Colon (tissue), 2 donors: ENCODE measurements at regions not wholly inside any gene's neighbourhood (a gene's known extent, or its start where the extent isn't known, plus 50 kb on each side); places are given as distances from the start of the nearest gene placed in this dataset.
"Not testable (repeated sequence)": the region's sequence is repeated elsewhere in the genome, so short reads cannot be mapped to it uniquely, and the experiment has no call there.

Source experiments
- FAIRE-seq: peaks from 2 replicates; lab custom pipeline; 2012; peaks lifted over from hg19 to GRCh38; lab: Jason Lieb, UNC
- donor health status: control.
- donor health status: control.

DNA sequence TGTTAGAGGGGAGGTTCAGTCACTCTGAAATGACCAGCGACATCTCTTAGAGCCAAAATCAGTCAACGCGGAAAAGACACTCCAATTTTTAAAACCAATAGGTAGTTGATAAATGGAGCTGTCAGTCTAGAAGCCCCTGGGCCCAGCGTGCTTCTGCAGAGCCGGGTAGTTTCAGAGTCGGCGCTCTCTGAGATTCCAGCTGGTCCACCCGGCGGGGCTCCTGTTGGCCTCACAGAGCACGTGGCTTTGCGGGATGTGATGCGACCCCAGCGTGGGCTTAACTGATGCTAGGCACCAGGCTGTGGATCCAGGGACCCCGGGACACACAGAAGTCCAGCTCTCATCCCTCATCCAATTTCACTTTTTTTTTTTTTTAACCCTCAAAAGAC lies 245.9 kb downstream of the BCL2L11 start:
- FAIRE-seq, result not testable (repeated sequence)

DNA sequence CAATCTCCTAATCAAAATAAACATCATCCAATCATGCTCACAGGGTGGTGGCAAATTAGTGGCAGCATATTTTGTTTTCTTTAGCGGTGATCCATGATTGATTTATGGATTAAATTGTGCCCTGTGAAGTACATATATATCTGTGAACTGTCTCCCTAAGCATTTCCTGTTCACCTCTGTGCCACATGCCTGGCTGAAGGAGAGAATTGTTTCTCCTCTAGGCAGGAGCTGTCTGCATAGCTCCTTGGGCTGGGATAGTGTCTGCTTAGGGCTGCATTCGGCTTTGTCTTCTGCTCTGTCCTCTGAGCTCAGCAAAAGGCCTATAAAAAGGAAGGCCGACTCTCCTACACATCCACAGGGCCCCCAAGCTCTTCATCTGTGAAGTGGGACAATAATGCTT lies 246.4 kb downstream of the BCL2L11 start:
- FAIRE-seq, result not testable (repeated sequence)

DNA sequence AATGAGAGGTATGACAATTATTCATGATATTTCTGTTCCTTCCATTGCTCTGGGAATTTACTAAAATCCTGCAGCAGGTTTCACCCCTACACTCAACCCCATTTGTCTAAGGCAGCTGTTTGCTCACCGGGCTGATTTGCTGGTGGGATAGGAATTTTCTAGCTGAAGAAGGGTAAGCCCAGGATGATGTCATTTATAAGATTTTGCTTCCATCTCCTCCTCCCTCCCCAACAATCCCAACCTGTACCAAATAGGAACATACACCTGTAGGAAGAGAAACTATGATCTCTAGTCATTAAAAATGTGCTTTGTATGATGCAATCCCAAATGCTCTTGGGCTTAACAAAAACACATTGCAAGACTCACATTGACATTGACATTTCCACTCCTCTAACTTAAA lies 247.2 kb downstream of the BCL2L11 start:
- FAIRE-seq, result not testable (repeated sequence)

DNA sequence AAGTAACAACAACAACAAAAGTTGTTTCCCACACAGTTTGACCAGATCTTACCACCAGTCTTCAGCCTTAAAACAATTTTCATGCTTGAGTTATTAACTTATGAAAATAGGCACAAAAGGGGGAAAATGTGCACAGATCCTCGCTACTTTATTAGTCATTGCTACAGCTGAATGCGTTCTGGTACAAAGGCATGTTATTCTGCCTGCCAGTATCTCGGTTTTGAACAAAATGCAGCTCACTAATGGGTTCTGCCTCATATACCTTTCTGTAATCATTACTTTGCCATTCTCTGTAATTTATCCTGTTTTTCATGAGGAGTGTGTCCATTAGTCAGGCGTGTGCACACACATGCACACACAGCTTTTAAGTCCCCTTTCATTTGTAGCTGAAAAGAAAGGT lies 247.6 kb downstream of the BCL2L11 start:
- FAIRE-seq, result not testable (repeated sequence)

DNA sequence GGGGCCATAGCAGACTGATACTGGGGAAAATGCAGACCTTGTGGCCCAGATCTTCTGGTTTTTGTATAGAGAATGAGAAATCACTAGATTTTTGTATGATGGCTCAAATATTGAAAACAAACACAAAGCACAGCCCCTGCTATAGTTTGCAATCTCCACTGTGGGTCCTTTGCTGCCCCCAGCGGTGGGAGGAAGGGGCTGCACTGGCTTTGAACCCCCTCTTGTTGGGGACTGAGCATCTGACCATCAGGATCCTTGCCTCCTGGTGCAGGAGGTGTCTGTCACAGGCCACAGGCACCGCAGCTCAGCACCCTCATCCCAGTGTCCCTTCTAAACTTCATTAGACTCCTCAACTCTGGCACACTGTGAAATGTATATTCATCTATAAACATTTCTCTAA lies 252.3 kb downstream of the BCL2L11 start:
- not testable (repeated sequence) for FAIRE-seq

DNA sequence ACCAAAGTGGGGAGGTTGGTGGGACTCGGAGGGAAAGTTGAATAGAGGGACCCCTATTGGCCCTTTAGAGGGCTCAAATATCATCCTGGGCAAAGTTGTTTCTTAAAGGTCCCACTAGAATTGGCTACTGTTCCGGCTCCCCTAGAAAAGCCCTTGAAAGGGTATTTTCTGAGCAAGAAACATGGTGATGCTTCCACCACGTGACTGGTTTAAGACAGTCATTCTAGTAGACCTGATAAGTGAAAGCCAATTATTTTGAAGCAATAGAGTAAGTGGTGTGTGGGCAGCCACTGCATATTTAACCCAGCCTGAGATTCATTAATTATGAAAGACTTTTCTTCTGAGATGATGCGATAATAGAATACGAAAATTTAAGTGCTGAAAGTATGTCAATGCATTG lies 253.3 kb downstream of the BCL2L11 start:
- not testable (repeated sequence) for FAIRE-seq

DNA sequence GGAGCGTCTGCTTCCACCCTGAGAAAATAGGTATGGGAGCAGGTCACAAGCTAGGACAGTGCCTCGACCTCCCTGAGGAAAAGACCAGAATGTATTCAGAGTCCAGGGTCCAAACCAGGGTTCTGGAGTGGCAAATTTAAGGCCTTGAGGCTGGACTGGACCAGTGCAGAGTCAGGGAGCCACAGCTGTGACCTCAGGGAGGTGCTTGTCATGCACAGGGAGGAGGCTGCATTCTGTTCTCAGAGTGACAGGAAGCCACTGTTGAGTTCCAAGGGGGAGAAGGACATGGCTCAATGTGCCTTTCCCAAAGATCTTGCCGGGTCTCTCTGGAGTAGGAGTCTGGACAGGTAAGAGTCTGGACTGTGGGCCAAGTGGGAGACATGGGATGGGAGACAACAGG lies 254.0 kb downstream of the BCL2L11 start:
- FAIRE-seq, result not testable (repeated sequence)

DNA sequence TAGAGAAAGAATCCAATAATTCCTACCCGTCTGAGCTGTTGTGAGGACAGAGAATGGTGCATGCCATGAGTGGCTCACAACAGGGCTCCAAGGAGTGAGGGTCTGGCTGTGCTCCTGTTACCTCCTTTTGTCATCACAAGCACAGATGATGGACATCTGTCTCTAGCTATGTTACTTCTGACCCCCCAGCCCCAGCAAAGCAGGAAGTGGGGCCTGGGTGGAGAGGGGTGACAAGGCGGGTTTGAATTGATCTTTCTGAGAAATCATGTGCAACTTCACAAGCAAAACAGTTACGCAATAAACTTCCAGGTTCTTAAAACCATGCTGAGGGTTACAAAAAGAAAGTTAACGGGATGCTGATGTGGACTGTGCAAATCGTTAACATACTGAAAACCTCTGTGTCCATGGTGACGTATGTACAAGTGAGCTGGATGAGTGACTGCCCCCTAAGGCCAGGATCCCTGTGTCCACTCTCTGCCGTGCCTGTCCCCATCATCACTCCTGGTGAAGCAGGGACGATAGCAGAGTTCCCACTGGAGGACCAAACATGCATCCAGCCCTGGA lies 254.7 kb downstream of the BCL2L11 start:
- FAIRE-seq, result not testable (repeated sequence)

DNA sequence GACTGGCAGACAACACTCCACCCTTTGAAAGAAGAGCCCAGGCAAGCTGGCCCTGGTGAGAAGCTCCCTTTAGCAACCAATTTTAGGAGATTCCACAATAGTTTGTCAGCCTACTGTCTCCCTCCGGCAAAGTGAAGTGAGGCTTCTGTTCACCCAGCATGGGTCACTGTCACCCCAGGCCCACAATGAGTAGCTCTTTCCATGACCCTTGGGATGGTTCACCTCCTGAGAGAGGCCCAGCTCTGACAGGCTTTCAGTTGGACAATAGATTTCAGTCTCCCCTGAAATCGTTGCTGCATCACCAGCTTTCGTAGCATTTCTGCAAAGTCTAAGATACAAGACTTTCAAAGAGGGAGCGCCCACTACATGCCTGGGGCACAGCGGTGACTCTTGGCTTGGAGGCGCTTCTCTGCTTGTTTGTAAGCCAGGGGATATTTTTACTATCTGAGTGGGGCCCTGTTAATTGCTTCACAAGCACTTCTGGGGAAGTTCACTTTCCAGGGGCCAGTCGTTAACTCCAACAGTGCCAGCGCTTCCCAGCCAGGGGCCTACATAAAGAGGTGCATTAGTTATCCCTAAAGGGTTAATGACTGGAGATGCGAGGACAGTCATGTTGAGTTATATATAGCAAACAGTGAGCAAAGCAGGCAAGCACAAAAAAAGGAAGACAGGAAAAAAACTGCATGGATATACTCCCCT lies 255.7 kb downstream of the BCL2L11 start:
- FAIRE-seq, result not testable (repeated sequence)

DNA sequence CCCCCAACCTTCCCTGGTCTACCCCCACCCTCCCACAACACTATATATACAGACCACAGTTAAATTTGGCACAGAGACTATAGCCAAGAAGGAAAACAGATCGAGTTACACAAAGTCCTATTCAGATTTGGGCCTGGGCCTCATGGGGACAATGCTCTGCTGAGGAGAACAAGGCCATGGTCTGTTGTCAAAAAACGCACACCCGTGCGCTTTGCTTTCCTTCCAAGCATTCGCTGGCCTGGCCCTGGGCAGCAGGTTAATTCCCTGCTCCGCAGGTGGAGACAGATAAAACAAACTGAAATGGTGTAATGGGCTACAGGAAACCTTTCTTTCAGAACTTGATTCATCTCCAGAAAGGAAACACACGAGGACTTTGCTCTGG lies 256.2 kb downstream of the BCL2L11 start:
- FAIRE-seq, result not testable (repeated sequence)

DNA sequence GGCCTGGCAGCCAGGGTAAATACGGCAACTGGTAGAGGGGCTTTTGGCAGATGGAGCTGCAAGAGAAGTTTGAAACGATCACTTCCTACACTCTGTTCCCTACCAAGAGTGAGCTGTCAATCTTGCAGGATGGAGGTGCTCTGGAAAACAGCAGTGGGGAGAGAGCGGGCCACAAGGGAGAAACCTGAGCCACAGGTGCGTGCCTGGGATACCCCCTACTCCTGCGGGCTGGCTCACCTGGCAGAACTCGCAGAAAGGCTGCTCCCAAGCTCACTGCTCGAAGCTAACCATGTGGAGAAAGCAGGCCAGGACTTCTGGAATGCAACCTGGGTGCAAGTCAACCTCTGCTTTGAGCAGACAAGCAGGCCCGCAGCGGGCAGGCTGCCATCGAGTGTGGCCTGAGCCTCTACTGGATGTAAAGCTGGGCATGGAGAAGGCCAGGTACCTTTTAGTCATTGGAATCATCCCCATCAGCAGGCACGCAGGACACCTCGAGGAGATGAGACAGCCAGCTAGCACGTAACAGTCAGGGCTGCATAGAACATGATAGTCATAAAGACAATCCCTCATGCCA lies 256.8 kb downstream of the BCL2L11 start:
- not testable (repeated sequence) for FAIRE-seq

DNA sequence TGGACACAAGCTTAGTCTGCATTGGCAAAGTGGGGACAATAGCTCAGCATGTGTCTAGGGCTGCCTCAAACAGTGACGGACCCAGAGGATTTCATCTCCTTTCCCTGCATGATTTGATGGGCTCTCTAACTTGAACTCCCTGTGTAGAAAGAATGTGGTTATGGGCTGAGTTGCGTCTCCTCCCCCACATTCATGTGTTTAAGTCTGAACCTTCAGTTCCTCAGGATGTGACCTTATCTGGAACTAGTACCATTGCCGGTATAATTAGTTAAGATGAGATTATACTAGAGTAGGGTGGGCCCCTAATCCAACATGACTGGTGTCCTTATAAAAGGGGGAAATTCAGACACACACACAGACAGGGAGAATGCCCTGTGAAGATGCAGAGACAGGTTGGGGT lies 257.6 kb downstream of the BCL2L11 start:
- not testable (repeated sequence) for FAIRE-seq

DNA sequence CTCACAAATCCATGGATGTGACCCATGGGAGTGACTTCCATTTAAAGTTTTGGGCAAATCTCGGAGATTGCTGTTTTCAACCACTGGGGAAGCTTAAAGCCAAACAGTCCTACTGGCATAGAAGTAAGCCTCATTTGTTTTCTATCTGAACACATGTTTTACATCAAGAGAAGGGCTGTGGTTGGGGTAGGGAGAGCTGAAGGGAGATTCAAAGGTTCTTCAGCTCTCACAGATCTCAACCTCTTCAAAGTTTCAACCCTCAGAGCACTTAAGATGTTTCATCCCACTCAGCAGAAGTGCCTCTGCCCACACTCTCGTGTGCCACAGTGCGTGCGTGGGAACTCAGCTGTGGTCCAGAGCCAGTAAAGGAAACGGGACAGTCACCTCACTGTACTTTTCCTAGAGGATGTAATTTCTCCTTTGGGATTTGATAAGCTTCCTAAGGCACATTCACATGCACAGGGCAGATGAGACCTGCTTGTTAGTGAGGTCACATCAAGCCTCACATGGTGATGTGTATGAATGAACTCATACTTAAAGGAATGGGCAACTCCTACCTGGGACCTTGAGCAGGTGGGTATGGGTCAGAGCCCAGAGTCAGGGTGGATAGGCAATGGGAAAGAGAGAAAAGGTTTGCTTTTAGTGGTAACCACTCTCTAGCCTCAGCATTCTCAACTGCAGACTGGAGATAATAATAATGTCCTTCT lies 260.2 kb downstream of the BCL2L11 start:
- FAIRE-seq, result not testable (repeated sequence)

DNA sequence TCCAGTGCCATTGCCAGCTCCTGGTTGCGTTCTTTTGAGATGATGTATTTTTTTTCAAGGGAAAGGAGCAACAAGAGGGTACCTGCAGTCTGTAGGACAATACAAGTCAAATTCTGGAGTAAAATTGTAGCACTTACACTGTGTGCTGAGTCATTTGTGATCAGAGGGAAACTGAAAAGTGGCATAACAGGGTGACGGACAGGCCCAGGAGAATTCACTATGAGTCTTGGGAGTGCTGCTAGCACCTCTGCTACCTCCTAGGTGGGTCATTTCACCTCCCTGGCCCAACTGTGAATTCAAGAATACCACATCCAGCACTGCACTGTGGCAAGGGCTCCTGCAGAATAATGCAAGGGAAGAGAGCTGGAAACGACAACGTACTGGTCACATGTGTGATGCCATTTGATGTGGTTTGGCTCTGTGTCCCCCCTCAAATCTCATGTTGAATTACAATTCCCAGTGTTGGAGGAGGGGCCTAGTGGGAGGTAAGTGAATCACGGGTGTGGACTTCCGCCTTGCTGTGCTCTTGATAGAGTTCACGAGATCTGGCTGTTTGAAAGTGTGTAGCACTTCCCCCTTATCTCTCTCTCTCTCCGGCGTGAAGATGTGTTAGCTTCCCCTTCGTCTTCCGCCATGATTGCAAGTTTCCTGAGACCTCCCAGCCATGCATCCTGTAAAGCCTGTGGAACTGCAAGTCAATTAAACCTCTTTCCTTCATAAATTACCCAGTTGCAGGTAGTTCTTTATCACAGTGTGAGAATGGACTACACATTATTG lies 261.0 kb downstream of the BCL2L11 start:
- FAIRE-seq, result not testable (repeated sequence)

DNA sequence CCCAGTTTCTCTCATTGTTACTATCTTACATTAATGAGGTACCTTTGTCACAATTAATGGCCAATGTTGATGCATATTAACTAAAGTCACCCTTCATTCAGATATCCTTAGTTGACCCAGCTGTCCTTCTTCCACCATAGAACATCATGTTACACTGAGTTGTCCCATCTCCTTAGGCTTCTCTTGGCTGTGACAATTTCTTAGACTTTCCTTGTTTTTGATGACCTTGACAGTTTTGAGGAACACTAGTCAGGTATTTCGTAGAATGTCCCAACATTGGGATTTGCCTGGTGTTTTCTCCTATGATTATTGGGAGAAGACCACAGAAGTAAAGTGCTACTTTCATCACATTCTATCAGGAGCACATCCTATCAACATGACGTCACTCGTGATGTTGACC lies 261.8 kb downstream of the BCL2L11 start:
- not testable (repeated sequence) for FAIRE-seq

DNA sequence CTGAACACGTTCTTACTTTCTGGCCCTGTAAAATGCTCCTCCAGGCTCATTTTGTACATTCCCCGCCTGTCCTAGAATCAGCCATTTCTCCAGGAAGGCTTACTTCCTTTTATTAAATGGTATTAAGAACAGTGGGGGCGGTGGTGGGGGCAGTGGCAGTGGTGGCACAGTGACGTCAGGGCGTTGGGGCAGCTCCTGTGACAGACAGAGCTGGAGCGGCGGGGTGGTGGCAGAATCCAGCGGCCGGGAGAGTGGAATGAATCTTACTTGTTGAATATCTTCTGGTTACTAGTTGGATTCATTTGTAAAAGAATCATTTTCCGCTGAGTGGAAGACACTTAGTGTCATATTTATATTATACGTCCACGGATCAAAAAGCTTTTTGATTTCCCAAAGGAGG lies 262.6 kb downstream of the BCL2L11 start:
- FAIRE-seq, result not testable (repeated sequence)

DNA sequence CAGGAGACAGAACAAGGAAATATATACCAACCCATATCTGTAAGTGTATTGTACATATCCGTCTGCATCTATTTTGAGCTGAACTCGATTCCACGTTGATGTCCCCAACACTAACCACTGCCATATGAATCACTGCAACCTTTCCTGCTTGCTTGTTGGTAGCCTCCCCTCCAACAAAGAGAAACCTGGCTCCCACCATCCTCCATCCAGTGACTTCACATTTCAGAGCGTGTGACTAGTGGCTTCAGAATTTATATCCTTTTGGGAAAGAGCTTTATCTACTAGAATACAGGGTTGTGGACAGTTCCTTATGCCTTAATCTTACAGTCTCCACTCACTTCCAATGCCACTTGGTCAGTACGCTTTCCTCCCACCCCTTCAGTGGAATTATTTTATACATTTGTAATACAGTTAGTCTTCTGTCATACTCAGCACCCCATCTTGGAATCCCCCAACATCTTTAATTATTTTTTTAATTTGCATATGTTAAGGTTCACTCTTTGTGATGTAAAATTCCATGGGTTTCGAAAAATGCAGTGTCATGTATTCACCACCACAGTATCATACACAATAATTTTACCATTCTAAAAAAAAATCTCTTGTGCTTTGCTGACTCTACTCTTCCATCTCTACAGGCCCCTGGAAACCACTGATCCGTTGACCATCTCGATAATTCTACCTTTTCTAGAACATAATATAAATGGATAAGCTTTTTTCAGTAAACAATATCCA lies 264.7 kb downstream of the BCL2L11 start:
- not testable (repeated sequence) for FAIRE-seq

DNA sequence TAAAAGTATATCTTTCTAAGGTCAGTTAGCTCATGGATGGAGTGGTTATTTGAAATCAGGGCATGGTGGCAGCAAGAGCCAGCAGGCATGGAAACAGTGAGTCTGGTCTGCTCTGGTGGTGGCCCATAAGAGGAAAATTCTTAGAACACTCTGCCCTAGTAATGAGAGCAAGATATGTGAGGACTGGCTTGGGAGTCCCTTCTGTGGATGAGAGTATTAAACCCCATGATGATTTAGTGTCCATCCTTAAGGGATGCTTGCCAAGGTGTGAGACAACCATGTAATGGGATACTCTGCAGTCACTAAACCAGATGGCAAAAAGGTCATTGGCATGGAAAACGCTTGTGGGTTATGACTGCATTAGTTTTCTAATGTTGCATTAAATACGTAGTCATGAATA lies 269.9 kb downstream of the BCL2L11 start:
- FAIRE-seq, result not testable (repeated sequence)

DNA sequence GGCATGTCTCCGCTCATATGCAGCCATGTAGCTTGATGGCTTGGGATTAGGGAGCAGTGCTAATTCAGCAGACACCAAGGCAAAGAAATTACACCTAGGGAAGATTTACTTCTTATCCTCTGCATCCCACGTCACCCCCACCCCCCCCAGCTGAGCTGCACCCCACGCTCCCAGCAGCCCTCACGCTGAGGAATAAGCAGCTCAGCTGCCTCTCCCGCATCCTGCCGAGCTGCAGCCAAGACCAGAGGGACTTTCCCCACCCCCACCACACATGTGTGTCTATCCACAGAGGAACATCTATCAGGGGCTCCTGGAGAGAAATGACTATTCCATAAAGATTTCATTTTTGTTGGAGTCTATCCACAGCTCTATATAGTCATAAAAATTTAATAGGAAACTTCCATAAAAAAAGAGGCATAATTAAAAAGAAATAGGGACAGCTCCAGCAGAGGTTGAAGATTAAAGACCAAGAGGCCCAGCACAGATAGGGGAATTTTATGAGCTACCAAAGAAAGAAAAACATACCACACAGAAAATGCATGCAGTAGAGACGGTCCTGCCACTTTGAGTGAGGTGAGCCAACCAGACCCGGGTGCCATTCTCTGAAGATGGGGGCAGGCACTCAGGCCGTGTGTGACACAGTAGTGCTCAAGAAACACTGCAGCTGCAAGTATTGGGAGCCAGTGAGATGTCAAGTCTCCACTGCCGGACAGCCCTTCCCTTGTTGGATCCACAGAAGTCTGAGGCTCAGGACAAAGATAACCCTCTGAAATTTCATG lies 274.8 kb downstream of the BCL2L11 start:
- not testable (repeated sequence) for FAIRE-seq

DNA sequence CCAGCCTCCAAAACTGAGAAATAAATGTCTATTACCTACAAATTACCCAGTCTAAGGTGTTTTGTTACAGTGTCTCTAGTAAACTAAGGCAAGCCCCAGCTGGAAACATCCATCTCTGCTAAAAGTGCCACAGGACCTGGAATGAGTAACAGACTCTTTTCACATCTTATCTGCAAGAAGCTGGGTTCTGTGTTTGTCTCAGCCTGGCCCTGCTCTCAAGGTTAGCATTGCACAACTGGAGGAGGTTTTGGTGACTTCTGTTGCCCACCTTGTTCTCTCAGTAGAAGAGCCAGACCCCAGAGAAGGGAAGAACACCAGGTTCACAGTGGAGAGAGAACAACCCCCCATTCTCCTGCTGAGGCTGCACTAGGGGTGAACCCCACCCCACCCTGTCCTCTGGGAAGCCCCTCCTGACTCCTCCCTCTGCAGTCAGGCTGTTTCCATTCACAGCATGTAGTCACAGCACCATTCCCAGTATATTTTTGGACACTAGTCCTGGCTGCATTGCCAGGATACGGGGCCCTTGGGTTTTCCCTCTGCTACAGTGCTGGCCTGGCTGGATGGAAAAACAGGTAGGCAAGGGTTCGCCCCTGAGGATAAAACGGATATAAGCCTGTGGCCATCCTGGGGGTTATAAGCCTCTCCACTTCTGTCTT lies 280.0 kb downstream of the BCL2L11 start:
- FAIRE-seq, result not testable (repeated sequence)
